ENCODE measurements at regions not wholly inside any gene's neighbourhood (a gene's known extent, or its start where the extent isn't known, plus 50 kb on each side); places are given as distances from the start of the nearest gene placed in this dataset.

DNA sequence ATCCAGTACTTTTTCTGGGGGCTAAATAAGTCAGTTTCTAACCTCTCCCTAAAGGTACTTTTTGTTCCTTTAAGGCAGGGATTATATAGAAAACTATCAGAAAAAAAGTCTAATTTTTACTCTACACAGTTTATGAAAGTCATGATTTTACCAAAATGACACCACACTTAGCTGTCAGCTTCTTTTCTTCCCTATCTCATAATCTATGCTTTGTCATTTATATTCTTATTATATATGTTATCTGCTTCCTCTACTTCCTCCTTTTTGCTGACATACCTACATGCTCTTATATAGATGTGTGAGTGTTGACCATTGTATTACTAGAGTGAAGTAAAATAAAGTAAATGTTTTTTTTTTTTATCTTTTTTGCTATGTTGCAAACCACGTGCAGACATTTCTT, 203.9 kb upstream of the CHRM2 start:
- DNase-seq, result no peak

DNA sequence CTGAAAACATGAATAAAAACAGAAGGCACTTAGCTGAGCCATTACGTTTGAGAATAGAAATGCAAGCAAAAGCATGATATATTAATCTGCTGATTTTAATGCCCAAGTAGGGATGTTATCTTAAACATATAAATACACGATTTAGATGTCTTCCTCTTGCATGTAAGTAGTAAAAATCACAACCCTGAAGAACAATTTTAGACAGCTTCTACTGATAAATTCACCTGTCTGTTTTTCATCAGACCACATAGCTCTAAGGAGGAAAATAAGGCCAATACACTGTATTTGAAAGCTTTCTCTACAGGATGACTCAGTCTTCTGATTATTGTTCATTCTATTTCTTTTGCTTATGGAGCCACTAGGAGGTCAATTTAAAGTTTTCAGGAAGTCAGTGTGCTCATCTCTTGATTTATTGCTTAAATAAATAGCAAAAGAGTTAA, 210.9 kb upstream of the CHRM2 start:
- DNase-seq, result no peak

DNA sequence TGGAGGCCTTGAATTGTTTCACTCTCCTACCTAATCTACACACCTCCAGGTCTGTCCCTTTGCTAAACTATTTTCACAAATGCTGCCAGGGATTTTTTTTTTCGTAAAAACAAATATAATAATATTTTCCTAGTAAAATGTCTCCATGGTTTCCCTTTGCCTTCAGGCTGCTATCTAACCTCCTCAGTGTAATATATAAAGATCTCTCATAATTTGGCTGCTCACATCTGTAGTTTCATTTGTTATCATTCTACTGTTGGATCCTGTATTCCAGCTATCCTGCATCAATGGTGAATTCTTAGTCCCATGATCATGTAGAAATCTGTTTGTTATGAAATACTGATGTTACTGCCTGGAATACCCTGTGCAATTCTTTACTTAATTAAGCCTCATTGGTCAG, 211.9 kb upstream of the CHRM2 start:
- DNase-seq, result no peak

DNA sequence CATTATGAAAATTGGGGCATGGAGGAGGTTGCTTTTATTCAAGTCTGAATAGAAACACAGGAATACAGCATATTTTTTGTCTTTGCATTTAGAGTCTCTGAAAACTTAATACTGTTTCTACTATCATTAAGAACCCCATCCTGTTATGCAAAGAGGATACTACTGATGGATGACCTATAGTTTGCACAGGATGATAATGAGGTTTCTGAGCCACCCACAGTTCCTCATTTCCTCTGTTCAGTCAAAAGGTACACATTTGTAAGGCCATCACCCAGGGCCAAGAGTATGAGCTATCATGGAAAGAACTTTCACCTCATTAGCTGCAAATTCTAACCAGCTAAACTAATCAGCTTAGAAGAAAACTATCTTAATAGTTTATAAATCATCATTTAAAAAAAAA, 213.0 kb upstream of the CHRM2 start:
- DNase-seq, result no peak

DNA sequence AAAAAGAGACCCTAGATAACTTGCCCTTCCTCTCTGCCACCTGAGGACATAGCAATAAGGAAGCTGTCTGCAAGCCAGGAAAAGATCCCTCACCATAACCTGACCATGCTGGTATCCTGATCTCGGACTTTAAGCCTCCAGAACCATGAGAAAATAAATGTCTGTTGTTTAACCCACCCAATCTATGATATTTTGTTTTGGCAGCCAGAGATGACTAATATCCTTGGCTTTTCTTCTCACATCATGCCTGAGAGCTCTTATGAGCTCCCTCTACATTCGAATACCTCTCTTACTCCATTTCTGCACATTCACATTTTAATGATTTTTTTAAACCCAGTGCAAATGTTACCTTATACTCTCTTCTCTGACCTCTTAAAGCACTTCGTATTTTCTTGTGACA, 214.0 kb upstream of the CHRM2 start:
- DNase-seq, result no peak

DNA sequence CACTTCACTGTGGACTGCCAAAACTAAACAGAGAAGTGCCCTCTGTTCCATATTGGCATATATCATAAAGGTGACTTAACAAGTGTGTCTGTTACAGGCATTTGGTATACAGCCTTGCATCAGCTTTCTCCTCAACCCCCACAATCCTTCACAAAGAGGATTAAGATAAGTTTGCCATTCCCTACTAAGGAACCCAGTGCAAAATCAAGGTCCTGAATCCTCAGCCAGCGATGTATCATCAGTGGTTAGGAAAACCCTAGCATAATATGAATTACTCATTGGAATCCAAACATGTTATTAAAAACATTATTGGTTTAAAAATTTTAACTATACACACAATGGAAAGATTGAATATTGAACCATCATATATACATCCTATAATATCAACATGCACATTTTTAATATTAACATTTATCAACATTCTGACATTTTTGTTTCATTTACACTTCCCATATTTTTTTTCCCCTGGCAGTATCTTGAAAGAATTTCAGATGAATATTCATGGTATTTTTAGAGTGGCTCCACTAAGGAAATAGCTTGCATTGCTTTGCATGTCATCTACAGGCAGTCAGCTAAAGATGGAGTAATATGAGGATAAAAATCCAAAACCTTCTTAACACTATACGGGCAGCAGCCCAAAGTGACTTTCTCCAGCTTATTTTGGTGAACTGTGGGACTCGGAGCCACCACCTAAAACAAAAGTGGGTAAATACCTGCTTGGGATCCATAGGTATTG, 215.6 kb upstream of the CHRM2 start:
- no peak for DNase-seq

DNA sequence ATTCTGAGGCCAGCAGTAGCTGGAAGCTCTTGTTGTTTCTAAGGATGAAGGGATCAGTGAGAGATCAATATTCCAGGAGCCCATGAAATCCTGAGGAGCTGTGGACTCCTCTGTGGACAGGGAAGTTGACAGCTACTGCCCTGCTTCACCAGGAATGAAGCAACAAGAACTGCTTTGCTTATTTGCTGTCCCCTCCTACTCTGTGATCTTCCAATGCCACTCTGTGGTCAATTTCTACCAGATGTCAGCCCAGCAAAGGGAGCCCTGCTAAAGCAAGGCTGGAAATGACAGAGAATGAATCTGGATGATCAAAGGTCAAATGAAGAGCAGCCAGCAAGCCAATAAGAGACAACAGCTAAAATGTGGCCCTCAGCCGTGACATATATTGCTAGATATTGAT, 227.5 kb upstream of the CHRM2 start:
- DNase-seq, result no peak

DNA sequence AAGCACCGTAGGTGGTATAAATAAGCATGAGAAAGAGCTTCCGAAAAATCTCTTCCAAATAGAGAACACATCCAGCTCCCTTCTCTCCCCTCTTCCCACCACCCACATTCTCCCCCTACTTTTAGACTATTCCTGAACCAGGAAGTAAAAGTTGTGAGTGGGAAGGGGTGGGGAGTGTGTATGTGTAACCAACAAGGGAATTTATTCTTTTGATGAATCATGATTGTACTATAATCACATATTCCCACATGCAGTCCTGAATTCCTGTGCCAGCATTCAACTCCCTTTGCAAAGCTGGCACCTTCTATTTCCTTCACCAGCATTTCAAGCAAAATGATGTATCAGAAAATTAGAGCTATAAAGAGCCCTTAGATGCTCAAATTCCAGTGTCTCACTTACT, 230.6 kb upstream of the CHRM2 start:
- no peak for DNase-seq

DNA sequence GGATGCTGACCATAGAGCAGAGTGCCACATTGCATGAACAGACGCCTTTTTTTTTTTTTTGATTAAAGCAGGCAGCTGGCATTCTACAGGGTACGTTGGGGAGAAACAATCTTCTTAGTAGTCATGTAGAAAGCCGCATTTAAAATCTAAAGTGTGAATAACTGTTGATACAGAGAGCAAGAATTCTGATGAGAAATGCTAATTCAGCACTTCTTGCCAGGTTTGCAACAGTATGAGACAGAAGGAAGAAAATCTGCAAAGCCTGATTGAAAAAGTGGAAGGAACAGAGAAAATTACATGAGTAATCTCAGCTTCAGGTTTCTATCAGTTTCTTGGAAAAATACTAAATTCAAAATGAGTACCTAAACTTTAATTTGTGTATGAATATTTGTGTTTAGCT, 232.7 kb upstream of the CHRM2 start:
- DNase-seq, result no peak

DNA sequence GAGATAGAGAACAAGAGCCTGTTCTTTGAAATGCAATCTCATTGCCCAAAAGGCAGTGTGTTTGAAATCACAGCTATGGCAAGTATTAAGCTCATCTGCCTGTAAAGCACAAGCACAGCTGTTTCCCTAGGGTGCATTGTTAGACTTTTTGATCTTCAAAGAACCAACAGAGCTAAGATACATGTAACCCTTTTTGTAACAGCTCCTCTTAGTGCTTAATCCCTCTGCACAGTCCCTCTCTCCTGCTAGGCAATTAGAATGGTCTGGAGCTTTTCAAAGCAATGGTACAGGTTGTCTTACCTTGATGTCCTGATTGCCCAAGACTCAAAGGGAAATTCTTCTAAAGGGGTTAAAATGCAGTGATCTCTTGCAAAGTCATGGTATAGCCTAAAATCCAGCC, 249.6 kb upstream of the CHRM2 start:
- no peak for DNase-seq

DNA sequence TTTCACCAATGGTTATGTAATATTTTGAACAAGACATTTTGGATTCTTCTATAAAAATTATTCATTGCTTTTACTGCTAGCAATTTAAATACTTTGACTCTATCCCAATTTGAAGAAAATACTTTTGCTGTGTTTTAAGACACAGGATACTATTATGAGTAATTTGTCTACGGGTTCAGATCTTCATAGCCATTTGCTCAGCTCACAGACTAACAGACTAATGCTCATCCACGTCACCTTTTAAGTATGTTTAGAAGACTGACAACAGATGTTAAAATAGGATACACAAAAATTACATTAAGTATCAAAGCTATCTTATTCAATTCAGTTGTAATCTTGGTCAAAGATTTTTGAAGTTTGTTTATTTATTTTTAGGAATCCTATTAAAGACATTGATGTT, 251.3 kb upstream of the CHRM2 start:
- no peak for DNase-seq

DNA sequence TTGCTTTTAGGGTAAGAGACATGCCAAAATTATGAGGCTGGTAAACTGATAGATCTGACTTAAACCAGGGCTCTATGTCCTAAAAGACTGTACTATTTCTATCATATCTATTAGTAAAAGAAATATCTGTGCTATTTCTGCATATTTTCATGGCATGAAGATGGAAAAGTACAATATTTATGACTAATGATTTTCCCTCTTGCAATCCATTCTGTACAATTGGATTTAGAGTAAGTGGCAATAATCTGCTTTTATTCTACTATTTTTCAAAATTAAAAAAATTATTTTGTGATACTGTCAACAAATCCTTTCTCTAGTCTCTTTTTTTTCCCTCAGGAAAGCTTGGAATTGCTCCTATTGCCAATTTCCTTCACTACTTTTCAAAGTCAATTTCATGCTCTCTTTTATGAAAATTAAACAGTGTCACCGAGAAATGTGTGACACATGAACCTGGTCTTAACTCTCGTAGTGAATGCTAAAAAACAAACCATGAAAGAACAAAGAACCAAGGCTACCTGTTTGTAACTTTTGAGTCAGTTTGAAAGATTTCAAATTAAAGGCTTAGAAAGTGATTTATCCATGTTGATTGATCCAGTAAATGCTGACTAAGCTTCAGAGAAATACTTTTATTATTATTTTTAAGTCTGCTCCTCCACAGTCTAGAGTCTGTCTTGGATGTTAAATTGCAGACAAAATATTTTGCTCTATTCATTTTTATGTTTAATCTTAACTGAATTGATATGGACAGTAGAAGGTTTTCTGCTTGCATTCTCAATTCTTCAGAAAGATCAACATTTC, 262.7 kb upstream of the CHRM2 start:
- DNase-seq, result no peak

DNA sequence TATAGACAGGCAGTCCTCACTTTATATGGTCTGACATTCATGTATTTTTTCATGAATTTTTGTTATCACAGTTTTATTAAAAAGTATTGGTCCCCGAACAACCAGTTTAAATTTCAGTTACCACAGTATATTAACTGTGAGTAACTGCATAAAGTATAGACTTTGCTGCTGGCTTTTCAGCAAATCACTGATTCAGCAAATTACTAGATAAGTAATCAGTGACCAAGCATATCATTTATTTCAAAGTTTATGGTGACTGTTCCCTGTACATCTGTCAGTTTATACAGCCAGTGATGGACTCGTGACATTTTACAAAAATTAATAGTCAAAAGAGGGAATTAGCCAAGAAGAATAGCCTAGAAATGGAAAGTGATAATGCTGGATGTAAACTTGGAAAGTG, 266.7 kb upstream of the CHRM2 start:
- DNase-seq, result no peak

DNA sequence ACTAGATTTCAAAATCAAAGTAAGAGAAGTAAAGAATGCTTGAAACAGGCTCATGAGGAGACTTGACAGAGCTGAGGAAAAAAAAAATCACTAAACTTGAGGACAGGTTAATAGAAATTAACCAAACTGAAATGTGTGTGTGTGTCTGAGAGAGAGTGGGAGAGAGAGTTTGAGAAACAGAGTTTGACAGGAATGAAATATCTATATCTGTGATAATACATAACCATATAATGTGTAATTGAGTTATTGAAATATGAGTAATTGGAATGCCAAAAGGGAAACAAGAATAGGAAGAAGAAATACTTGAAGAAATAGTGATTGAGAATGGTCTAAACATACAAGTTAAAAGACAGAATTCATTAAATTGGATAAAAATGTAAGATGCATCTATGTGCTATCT, 268.0 kb upstream of the CHRM2 start:
- no peak for DNase-seq

DNA sequence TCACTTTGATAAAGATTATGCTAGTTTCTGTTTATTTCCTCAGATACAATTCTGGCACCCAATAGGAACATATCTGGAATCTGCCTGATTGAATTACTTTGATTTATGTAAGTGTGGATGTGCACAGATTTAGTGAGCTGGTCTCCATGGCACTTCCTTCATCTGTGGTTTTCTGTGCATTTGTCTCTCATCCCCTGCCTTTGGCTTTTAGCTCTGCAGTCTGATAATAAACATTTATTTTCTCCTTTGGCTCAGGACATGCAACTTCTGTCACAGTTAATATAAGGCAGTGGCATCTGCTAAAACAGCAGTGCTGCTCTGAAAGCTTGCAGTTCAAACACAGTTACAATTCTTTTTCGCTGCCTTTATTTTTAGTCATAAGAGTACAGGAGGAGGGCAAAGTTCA, 273.7 kb upstream of the CHRM2 start:
- DNase-seq, result no peak

DNA sequence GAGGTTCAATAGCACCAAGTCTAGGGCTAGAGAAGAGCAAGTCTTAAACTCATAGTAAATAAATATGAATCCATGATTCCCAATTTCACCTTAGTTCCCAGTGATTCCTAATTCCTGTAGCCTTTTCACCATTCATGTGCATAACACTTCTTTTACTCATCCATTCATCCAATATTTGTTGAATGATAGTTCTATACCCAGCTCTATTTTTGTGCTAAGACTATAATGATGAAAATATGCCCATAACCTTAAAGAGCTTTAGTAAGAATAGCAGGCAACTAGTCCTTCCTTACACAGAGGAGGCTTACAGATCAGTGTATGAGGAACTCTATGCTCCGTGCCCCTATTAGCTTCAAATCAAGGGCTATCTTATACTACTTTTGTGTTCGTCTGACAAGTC, 280.2 kb upstream of the CHRM2 start:
- DNase-seq, result no peak

DNA sequence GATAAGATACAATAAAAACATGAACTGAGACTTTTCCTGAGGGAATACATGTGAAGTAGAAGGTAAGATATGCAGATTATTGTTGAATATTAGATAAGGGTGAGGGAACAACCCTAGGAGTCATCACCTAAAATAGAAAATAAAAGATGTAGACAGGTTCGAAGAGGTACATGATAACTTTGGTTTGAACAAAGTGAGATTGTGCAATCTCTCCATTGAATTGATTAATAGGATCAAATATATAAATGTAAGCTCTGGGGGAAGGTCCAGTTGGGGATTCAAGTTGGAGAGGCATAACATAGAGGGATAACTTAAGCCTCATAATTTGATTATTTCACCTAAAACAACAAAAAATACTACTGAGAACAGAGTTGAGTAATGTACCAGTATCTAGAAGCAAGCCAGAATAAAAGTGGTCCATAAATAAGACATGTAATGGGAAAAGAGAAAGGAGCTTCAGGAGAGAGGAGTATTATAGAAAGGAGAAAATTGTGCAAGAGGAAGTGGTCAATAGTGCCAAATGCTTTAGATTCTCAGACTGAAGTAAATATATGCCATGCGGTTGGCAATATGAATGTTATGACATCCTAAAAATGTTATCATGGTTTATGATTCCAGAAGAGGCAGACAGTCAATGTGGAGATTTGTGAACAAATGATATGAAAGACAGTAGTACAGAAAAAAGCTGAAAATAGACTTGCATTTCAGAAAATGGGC, 282.3 kb upstream of the CHRM2 start:
- DNase-seq, result no peak

DNA sequence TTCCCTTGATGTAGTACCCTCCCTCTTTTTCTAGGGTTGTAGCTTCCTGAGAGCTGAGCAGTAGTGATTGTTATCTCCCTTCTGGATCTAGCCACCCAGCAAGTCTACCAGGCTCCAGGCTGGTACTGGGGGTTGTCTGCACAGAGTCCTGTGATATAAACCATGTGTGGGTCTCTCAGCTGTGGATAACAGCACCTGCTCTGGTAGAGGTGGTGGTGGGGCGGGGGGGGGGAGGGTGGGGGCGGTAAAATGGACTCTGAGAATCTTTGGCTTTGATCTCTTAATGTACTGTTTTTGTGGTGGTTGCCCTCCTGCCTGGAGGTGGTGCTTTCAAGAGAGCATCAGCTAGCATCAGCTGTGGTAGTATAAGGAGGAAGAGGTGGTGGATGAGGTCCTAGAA, 302.0 kb upstream of the CHRM2 start:
- no peak for DNase-seq

DNA sequence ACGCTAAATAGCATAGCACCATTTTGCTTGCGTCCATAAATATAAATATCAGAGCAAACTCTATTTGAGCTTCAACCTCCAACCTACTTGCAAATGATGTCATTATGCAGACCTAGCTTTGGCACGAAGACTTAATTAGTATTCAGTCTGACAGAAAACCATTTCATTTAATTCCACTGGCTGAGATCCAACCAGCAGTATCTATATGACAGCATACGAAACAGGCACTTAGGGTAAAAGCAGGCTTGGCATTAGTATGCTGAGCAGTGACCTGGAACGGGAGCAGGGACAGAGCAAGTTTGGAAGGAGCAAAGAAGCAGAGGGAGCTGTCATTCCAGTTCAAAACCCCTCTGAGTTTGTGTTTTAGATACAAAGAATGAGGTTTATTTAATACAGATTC, 312.5 kb upstream of the CHRM2 start:
- no peak for DNase-seq

DNA sequence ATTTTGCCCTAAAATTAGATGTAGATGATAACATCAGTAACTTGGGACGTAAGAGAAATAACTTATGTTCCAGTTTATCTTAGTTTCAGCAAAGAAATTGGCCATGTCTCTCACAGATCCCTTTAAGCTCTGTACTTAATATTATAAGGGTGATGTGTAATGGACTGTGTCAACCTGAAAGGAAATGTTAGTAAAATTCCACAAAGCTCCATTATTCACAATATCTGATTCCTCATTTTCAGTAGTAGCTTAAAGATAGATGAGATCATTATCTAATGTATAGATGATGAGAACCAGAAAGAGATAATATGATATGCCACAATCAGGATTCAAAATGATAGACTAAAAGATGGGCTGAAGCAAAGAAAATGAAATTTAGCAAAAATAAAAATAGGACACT, 316.8 kb upstream of the CHRM2 start:
- no peak for DNase-seq

DNA sequence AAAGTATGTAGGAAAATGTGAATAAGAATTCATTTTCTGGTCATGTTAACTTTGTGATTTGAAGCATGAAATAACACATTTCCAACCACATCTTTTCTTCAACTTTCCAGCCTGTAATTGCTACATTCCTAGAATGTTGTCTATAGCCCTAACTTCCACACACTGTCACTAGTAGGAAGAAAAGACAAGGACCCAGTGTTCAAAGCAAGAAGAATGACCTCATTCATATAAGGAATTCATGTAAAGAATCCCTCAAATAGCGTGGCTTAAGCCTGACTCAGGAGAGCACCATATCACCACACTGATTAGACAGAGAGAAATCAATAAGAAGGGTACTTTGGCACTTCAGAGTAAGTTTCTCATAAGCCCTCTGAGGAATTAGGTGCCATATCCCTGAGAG, 318.7 kb upstream of the CHRM2 start:
- no peak for DNase-seq

DNA sequence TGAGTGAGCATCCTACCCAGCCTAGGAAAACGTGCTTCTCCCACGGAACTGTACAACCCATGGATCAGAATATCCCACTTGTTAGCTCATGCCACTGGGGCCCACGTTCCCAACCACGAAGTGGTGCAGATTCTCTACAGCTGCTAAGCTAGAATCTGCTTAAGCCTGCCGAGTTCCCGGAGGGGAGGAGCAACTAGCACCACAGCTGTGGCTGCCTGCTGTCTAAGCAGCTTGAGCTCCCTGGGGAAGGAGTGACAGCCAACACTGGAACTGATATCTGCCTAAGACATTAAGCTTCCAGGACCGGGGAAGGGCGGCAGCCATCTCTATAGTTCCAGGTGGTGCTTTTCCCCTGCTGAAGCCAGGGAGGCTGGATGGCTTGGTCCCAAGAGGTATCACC, 334.7 kb upstream of the CHRM2 start:
- no peak for DNase-seq

DNA sequence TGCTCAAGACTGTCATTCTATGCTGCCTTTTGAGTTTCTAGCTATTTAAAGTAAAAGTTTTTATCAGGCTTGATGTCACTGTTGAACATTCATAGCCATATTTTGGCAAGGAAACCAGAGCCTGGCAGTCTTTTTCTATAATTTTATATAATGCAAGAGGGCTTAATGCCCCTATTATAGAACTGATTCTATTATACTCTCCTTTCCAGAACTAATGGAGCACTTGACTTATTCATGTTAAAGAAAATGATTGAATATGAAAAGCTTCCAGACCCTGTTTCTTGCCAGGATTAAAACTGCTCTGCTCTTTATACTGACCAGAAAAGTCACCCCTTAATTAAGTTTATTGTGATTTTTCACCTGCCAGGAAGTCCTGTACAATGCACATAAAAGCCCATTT, 337.6 kb upstream of the CHRM2 start:
- DNase-seq, result no peak

DNA sequence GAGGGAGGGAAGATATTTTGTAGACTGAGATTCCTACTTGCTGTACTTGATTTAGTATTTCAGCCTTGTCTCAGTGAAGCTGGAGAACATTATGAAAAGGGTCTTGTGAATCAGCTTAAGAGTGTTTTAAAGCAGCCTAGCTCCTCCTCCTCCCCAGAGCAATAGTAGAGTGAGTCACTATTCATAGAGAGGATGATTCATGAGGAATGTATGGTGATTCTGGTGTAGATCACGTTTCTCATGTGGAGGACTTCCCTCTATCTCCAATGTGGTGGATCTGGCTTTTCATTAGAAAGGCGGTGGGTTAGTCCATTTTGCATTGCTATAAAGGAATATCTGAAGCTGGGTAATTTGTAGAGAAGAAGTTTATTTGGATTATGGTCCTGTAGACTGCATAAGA, 340.1 kb upstream of the CHRM2 start:
- DNase-seq, result no peak

All from NCI-H2227 treated with DMSO at 0.1 percent for 48 hours (cell line).